Tongue (tissue), 1 donor: ENCODE measurements at regions not wholly inside any gene's neighbourhood (a gene's known extent, or its start where the extent isn't known, plus 50 kb on each side); places are given as distances from the start of the nearest gene placed in this dataset.

ENCODE experiments used
- DNase-seq: peaks from one replicate; pipeline ENCODE4 v3.0.0-alpha.2; 2015

DNA sequence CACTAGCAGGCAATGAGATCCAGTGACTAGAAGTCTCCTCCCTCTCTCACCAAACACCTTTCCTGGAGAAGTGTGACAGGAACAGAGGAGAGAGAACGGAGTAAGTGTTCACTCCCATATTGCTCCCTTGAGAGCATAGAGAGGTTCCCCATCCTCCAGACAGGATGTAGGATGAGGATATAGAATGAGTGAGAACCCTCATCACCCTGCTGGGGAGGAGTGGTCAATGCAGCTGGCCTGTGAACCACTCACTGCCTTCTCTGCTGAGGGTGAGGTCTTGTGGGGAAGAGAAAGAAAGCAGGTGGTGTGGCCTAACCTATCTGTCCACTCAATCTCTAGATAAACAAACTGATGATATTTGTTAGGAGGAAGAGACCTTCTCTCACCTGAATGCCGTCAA is 386.6 kb downstream of the PCDH20 start:
- DNase-seq = no peak

DNA sequence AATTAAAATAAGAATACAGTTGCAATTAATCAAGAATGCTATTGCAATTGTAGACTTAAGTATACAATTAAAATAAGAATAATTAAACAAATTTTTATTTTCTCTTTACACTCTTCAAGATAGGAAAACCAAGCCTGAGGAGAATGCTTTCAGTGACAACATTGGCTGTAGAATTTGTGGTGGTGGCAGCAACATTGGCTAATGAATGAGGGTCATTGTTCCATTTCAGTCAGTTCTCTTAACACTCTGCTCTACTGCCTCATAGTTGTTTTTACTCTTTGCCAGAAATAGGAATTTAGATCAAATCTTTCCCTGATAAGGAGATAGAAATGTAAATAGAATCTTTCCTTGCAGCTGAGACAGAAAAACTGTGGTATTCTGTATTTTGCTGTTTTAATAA is 391.6 kb downstream of the PCDH20 start:
- DNase-seq = no peak

DNA sequence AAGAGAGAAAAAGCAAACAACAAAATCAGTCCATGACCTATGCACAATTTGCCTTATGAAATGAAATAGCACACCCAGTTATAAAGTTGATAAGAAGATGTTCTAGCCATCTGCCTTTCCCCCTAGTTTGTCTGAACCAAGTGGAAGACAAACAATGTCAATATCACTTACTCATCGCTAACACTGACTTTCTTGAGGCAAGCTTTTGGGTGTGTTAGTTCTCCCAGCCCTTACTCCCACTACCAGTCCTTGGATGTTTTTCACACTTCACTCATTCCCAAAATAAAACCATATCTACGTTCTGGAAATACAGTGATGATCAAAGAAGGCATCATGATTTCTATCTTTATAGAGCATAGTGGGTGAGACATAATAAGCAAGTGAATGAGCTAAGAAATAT is 393.8 kb downstream of the PCDH20 start:
- DNase-seq = no peak

DNA sequence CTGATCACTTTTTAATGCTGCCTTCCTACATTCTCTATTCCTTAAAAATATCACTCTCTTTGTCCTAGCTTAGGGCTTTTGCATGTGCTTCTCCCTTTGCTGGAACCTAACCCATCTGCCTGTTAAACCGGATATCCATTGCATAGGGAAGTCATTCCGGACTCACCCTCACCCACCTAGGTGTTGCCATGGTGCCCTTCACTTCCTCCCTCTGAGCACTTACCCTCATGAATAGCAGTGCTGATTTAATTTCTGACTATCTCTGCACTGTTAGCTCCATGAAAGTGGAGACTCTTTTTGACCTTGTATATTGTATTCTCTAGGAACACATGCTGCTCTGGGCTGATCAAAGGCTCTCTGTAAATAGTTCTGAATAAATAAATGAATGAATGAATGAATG is 401.9 kb downstream of the PCDH20 start:
- no peak for DNase-seq

- DNase-seq = no peak
These were observed 405.3 kb downstream of the PCDH20 start for GRCh38 chr13:61010358-61010757.

DNA sequence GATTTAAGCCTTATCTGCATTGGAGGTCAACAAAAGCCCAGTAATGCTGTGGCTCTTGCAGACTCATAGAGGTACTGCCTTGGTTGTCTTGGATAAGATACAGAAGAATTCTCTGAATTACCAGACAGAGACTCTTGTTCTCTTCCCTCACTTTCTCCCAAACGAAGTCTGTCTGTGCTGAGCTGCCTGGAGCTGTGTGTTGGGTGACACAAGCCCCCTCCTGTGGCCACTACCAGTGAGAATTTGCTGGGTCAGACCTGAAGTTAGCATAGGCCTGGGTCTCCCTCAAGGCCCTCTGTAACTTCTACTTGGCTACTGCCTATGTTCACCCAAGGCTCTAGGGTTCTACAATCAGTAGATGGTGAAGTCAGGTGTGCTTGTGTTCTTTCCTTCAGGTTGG is 413.0 kb downstream of the PCDH20 start:
- no peak for DNase-seq

GRCh38 chr13:60990032-60990733 is 425.5 kb downstream of the PCDH20 start:
- DNase-seq = no peak

DNA sequence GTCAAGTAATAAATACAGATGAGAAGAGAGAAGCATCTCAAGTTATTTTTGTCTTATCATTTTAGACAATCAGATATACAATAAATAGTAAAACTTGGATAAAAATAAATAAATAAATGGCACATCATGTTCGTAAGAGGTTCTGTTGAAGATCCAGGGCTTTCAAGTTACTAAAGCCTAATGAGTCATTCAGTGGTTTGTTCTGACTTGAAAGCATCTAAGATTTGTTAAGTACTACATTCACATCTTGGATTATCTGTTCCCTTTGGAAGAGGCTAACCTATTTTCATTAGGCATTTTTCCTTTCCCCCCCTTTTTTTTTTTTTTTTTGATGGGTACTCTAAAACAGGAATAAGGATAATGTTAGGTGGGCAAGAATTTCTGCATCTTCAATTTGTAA is 429.3 kb downstream of the PCDH20 start:
- DNase-seq = no peak

GRCh38 chr13:60981407-60981806 is 434.2 kb downstream of the PCDH20 start:
- no peak for DNase-seq

DNA sequence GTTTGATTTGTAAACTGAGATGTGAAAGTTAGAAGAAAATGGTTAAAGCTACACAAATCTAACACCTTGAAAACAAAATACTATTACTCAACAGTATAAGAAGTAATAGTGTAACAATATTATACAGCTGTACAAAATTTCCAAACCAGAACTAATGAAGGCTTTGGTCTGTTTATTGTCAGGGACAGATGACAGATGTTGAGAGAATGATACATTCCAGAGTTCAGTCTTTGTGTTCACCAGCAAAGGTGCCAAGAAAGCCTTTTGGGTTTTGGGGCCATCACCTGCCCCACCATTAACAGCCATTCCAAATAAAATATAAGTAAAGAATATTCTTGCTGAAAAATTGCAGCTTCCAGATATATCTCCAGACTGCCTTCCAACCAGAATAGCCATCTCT is 439.3 kb downstream of the PCDH20 start:
- DNase-seq = peak; percentile 44

DNA sequence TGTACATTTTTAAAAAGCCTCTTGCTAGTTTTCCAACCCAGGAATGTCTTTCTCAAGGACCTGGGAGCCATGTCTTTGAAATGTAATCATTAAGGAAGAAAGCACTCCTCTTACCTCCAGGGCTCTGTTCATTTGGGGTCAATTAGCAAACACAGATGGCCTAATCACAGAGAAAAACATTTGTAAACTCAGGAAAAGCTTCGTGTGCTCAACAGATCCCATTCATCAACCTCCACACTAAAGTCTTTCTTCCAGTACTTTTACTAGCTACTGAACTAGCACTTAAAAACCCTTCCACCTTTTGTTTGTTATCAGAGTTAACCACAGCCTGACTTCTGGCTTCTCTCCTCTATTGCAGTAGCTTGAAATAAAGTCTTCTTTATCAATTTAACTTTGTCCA is 441.4 kb downstream of the PCDH20 start:
- DNase-seq = no peak

DNA sequence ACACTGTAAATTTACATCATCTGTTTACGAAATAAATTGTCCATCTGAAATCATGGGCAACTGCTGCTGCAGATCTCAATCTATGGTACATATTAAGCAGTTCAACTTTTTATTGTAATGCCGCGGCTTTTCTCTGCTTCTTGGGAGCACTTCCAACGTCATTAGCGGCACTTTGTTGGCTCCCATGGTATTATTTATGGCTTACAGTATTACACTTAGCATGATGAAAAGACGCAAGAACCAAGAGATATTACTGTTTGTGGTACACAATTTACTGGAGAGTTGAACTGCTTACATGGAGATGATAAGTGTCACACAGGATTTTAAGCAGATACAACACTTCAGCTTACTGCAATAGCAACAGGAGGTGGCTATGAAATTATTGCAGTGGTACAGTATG is 442.1 kb downstream of the PCDH20 start:
- DNase-seq = no peak

- DNase-seq = no peak
These were observed 444.9 kb downstream of the PCDH20 start for GRCh38 chr13:60970736-60971135.

DNA sequence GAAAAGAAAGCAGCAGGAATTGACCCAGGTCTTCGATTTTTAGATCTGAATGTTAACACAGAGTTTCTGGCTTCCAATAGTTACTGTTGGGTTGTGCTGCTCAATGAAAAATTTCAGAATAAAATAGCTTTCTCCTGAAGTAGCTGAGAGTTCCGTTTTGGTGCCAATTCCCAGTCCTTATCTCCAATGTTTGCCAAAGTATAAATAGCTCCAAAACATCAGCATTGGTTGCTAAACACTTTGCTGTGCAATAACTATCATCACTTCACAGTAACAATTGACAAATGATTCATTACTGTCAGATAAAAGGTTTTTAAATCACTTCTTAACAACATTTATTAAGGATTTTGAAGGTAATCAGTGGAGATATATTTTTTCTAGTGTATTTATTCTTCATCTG is 446.0 kb downstream of the PCDH20 start:
- DNase-seq = no peak

- DNase-seq = no peak
These were observed 456.2 kb downstream of the PCDH20 start for GRCh38 chr13:60959427-60959826.

GRCh38 chr13:60957816-60958215 is 457.8 kb downstream of the PCDH20 start:
- DNase-seq = no peak

- DNase-seq = no peak
These were observed 470.3 kb downstream of the PCDH20 start for GRCh38 chr13:60945396-60945795.

DNA sequence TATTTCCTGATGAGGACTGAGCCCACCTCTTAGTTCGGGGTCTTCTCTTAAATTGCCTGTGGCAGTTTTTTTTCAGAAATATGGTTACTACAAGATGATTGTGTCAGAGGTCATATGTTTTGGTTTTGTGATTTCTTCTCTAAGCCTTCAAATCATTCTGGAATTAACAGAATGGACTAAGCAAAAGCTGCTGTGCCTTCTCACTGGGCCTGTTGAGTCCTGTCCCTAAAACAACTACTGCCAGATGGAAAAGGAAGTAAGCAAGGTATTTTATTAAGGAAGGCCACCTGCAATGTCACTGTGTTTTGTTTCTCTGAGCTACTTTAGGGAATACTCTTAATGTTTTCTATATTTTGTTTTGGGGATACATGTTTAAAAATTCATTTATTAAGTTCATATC is 470.8 kb downstream of the PCDH20 start:
- no peak for DNase-seq

GRCh38 chr13:60944016-60944415 is 471.6 kb downstream of the PCDH20 start:
- DNase-seq = no peak

GRCh38 chr13:60936281-60936680 is 479.4 kb downstream of the PCDH20 start:
- no peak for DNase-seq

DNA sequence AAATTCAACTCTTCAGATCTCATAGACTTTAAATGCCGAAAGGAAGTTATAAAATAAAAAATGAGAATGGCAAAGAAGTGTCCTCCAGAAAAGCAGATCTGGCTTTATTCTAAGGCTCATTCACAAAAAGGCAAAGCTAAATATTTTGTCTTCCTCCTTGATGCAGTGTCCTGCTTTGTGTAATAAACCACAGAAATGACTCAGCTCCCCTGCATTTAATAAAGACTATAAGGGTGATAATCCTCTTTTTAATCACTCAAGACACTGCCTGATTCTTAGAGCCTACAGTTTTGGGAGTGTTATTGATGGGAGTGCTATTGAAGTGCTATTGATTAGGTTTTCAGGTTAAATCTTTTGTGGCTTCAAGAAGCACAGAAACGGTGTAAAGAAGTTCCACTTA is 482.0 kb downstream of the PCDH20 start:
- no peak for DNase-seq

GRCh38 chr13:60931858-60932546 is 483.6 kb downstream of the PCDH20 start:
- no peak for DNase-seq

GRCh38 chr13:60925686-60926085 is 490.0 kb downstream of the PCDH20 start:
- no peak for DNase-seq

DNA sequence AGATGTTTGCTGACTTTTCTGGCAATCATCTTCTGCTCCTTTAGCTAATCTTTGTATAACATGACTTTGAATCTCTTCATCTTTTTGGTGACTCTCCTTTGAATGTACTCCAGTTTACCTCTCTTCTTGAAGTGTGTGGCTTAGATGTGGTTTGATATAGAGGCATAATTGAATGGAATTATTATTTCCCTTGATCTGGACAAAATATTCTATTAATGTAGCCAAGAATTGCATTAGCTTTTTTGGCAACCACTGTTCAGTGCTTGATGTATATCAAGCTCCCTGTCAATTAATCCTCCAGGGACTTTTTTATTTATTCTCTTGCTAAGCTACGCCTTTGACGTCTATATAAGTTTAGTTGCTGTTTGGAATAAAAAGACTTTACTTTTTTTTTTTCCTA is 490.8 kb downstream of the PCDH20 start:
- DNase-seq = peak; percentile 14
